Ascending aorta (tissue), 2 donors: ENCODE measurements at regions not wholly inside any gene's neighbourhood (a gene's known extent, or its start where the extent isn't known, plus 50 kb on each side); places are given as distances from the start of the nearest gene placed in this dataset.

Experiments used
- DNase-seq, 2 donors: peaks; one replicate each; pipeline ENCODE4 v3.0.0-alpha.2; 2019; ENCODE audit warnings: low spot score in 2 of 2
- H3K27ac ChIP-seq, 2 donors: fragments of 200-600 bp; sonication (generic); one replicate each; pipeline ENCODE4 v1.5.1; 2016 to 2017; ENCODE audit warnings: mild to moderate bottlenecking in 1 of 2
- H3K27me3 ChIP-seq: fragments of 200-600 bp; sonication (generic); one replicate; pipeline ENCODE4 v1.5.1; 2017
- H3K36me3 ChIP-seq, 2 donors: fragments of 200-600 bp; sonication (generic); one replicate each; pipeline ENCODE4 v1.5.1; 2016
- H3K4me1 ChIP-seq, 2 donors: fragments of 200-600 bp; sonication (generic); one replicate each; pipeline ENCODE4 v1.5.1; 2016 to 2017; ENCODE audit warnings: mild to moderate bottlenecking in 1 of 2
- H3K4me3 ChIP-seq, 2 donors: fragments of 200-600 bp; sonication (generic); one replicate each; pipeline ENCODE4 v1.5.1; 2016 to 2017; ENCODE audit warnings: mild to moderate bottlenecking in 1 of 2
- H3K9me3 ChIP-seq, 2 donors: fragments of 200-600 bp; sonication (generic); one replicate each; pipeline ENCODE4 v1.5.1; 2016
- intact Hi-C: fragments of 100-400 bp; cut with DNase I; formaldehyde crosslinking; loops from one replicate; pipeline ENCODE4 v1.15.1; 2023
- TF ChIP-seq, protein P1 (sequence below), 3 experiments: fragments of 200-600 bp in 2 of 3; fragments of 450-650 bp in 1 of 3; sonication (generic) in 2 of 3; IDR thresholded peaks; one replicate each; pipeline ENCODE4 v1.5.1; 2016 to 2019; ENCODE audit warnings: antibody characterized with exemption in 3 of 3, mild to moderate bottlenecking in 1 of 3, moderate library complexity in 1 of 3

DNA sequence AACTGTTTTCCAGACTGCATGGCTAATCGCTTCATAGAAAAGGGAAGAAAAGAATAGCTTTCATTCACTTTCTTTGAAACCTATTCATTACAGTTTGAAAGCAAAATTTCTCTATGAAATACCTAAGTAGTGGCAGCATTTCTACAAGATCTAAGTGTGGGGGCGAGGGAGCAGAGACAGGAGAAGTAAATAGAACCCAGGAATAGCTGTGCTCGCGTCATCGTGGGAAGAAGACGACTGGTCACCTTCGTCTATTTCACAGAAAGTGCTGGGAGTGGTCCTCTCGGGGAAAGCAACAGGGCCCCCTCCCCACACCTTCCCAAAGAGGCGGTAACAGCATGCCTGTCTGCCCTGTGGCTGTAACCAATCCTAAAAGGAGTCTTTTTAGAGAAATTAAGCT is 169.9 kb upstream of the NOCT start:
- Histone ChIP-seq H3K9me3 (no peaks in the 10 kb centered on the region), H3K27ac (no peak overlapping the region), H3K36me3 (no peaks in the 10 kb centered on the region), H3K4me1 (no peaks in the 10 kb centered on the region), H3K27me3 (no peaks in the 10 kb centered on the region), H3K4me3 (no peak overlapping the region)
- TF ChIP-seq, protein P1, sequence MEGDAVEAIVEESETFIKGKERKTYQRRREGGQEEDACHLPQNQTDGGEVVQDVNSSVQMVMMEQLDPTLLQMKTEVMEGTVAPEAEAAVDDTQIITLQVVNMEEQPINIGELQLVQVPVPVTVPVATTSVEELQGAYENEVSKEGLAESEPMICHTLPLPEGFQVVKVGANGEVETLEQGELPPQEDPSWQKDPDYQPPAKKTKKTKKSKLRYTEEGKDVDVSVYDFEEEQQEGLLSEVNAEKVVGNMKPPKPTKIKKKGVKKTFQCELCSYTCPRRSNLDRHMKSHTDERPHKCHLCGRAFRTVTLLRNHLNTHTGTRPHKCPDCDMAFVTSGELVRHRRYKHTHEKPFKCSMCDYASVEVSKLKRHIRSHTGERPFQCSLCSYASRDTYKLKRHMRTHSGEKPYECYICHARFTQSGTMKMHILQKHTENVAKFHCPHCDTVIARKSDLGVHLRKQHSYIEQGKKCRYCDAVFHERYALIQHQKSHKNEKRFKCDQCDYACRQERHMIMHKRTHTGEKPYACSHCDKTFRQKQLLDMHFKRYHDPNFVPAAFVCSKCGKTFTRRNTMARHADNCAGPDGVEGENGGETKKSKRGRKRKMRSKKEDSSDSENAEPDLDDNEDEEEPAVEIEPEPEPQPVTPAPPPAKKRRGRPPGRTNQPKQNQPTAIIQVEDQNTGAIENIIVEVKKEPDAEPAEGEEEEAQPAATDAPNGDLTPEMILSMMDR (IDR thresholded peaks at IDR 0.05): no peak
- DNase-seq: no peak
- intact Hi-C loops: no loop called here

DNA sequence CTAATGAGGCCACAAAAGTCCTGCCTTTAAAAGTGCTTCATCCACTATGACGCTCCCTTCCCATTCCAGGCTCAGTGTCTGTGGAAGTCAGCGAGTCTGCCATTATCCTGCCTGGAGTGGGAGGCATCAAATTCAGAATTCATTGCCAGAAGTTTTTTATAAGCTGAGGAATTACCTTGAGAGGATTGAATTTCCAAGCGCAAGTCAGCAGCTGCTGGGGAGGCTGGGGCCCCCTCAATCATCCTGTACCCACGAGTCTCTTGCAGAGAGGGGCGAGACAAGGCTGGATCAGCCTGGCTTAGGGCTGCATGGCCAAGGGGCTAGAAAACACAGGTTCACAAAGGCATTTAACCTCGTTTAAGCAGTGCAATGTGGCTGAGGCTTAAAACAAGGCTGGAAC is 170.5 kb upstream of the NOCT start:
- TF ChIP-seq, protein P1 (IDR thresholded peaks at IDR 0.05): no peak
- Histone ChIP-seq H3K36me3 (no peaks in the 10 kb centered on the region), H3K27ac (no peak overlapping the region), H3K27me3 (no peaks in the 10 kb centered on the region), H3K4me1 (no peaks in the 10 kb centered on the region), H3K9me3 (no peaks in the 10 kb centered on the region), H3K4me3 (no peak overlapping the region)
- intact Hi-C loops: no loop called here
- DNase-seq: no peak

DNA sequence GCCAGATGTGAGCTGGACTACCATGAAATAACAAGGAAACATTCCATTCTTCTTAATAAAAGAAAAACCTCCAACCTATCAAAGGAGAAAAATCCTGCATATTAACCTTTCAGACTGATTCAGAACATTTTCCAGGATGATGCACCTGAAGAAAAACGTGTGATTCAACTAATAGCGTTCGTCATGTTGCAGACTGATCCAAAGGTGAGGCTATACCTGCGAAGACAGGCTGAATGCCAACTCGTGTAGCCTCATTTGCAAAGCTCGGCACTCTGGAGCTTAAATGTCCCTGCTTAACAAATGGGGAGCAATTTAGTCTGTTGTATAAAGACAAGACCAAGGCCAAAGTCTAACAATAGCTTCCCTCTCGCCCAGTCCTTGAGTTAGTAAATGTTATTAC is 172.0 kb upstream of the NOCT start:
- TF ChIP-seq, protein P1 (IDR thresholded peaks at IDR 0.05): no peak
- intact Hi-C loops: no loop called here
- H3K4me3 ChIP-seq: no peak overlapping the region

DNA sequence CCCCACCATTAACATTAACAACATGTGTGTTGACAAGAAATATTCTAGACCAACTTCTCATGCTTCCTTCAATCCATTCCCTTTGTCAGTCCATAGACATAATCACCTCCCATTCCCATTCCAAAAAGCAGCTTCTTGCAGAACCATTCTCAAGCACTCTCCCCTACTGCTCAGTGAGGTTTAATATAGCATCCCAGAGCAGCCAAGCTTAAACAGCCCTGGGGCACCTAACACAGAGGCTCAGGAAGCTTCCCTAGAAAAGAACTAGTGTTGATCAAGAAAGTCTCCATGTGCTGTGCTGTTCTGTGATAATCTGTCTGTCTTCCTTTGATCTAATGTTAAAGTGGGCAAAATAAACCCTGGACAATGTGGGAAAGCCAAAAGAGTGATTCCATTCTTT is 174.2 kb upstream of the NOCT start:
- intact Hi-C loops: no loop called here
- no peak overlapping the region for H3K4me3 ChIP-seq
- DNase-seq: no peak
- TF ChIP-seq, protein P1 (IDR thresholded peaks at IDR 0.05): no peak
- no peaks in the 10 kb centered on the region for H3K36me3 ChIP-seq
- no peaks in the 10 kb centered on the region for H3K4me1 ChIP-seq
- H3K9me3 ChIP-seq: no peaks in the 10 kb centered on the region
- no peak overlapping the region for H3K27ac ChIP-seq
- H3K27me3 ChIP-seq: no peaks in the 10 kb centered on the region

More for the DNA sequence above, 172.0 kb upstream of the NOCT start:
- no peak for DNase-seq
- no peaks in the 10 kb centered on the region for H3K9me3 ChIP-seq
- no peak overlapping the region for H3K27ac ChIP-seq
- H3K4me1 ChIP-seq: no peaks in the 10 kb centered on the region
- no peaks in the 10 kb centered on the region for H3K27me3 ChIP-seq
- H3K36me3 ChIP-seq: no peaks in the 10 kb centered on the region

DNA sequence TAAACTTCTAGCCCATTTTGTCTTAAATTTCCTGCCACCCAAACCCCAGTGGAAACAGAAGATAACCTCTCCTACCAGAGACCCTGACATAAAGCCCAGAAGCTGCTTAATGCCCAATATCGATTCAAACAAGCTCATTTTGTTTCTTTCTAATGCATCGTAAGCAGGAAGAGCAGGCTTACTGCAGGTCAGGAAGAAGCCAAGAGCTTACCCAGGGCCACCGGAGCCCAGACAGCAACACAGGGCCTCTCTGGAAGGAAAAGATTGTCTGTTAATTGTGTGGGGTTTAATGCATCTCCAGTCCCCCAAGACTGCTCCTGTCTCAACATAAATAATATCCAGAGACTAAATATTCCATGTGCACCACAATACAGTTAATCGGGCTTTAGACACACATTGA is 177.3 kb upstream of the NOCT start:
- intact Hi-C loops: no loop called here
- DNase-seq: no peak
- no peak overlapping the region for H3K27ac ChIP-seq

More for the DNA sequence above, 177.3 kb upstream of the NOCT start:
- no peak overlapping the region for H3K4me3 ChIP-seq
- H3K27me3 ChIP-seq: no peaks in the 10 kb centered on the region
- TF ChIP-seq, protein P1 (IDR thresholded peaks at IDR 0.05): no peak
- no peaks in the 10 kb centered on the region for H3K4me1 ChIP-seq
- H3K36me3 ChIP-seq: no peaks in the 10 kb centered on the region
- no peaks in the 10 kb centered on the region for H3K9me3 ChIP-seq
